Adrenal gland (tissue), 9 donors: ENCODE measurements at regions not wholly inside any gene's neighbourhood (a gene's known extent, or its start where the extent isn't known, plus 50 kb on each side); places are given as distances from the start of the nearest gene placed in this dataset.

Experiments used
- DNase-seq, 7 donors: peaks; one replicate each; pipeline ENCODE4 v3.0.0-alpha.2; 2019 to 2020
- H3K27ac ChIP-seq, 5 donors: fragments of 200-600 bp; sonication (generic) in 4 of 5; 1 replicate in 3 of 5; 2 replicates in 2 of 5; pipeline versions ENCODE4 v1.5.1 to v1.8.0; 2016 to 2020; ENCODE audit warnings: mild to moderate bottlenecking in 1 of 5
- H3K27me3 ChIP-seq: fragments of 200-600 bp; 2 replicates; pipeline ENCODE4 v1.8.0; 2021
- H3K36me3 ChIP-seq, 2 donors: fragments of 200-600 bp; replicated peaks in 1 of 2; 1 replicate in 1 of 2; 2 replicates in 1 of 2; pipeline versions ENCODE4 v1.5.1 to v1.8.0; 2018 to 2022
- H3K4me1 ChIP-seq, 2 donors: fragments of 200-600 bp; replicated peaks in 1 of 2; 1 replicate in 1 of 2; 2 replicates in 1 of 2; pipeline versions ENCODE4 v1.5.1 to v1.8.0; 2018 to 2021
- H3K4me3 ChIP-seq, 4 donors: fragments of 200-600 bp; sonication (generic) in 3 of 4; one replicate each; pipeline ENCODE4 v1.5.1; 2016 to 2018
- H3K9me3 ChIP-seq, 3 donors: fragments of 200-600 bp; sonication (generic) in 1 of 3; replicated peaks in 1 of 3; 1 replicate in 2 of 3; 2 replicates in 1 of 3; pipeline versions ENCODE4 v1.5.1 to v1.8.0; 2016 to 2021
- CTCF ChIP-seq, 6 experiments: fragments of 450-650 bp in 4 of 6; fragments of 200-600 bp in 2 of 6; sonication (generic) in 1 of 6; IDR thresholded peaks; 1 replicate in 5 of 6; 2 replicates in 1 of 6; pipeline versions ENCODE4 v1.5.1 to v1.8.0; 2016 to 2021; ENCODE audit warnings: antibody characterized with exemption in 6 of 6, mild to moderate bottlenecking in 2 of 6, moderate library complexity in 1 of 6
- POLR2A ChIP-seq, 2 donors: fragments of 450-650 bp; IDR thresholded peaks; one replicate each; pipeline ENCODE4 v1.6.1; 2017; ENCODE audit warnings: antibody characterized with exemption in 2 of 2, mild to moderate bottlenecking in 2 of 2, moderate library complexity in 1 of 2
- WGBS, 4 donors: extraction: QIAGEN DNeasy Blood & Tissue Kit in 2 of 4; methylation state at CpG; one replicate each; pipeline versions ENCODE4 v1.1.5 to v1.1.7; 2013 to 2017; 5-methylcytosine and 5-hydroxymethylcytosine counted together
- intact Hi-C, 2 donors: fragments of 100-400 bp; cut with DNase I; formaldehyde crosslinking; loops; one replicate each; pipeline versions ENCODE4 v1.14.1 to v1.15.0; 2022 to 2023
- donor health status: healthy with polysubstance abuse.
- donor health status: Bipolar disorder and iron deficiency.
- donor health status: DM: yes; HTN: yes; CAD: no.
- donor health status: DM: no; HTN: no; CAD: no.
- donor health status: DM: no; HTN: no; CAD: no.

- Histone ChIP-seq H3K36me3 (no peaks in the 10 kb centered on the region), H3K4me3 (no peak overlapping the region), H3K27me3 (no peaks in the 10 kb centered on the region), H3K4me1 (no peaks in the 10 kb centered on the region), H3K27ac (no peak overlapping the region), H3K9me3 (no peaks in the 10 kb centered on the region)
- DNase-seq, result peak in 1 of 7 donors; percentile 4
- 74 to 80% (median 78%) methylated on average over 16 of the region's 16 CpGs for WGBS, 4 donors
- no peak for TF ChIP-seq CTCF (IDR thresholded peaks at IDR 0.05)
- no peak for TF ChIP-seq POLR2A (IDR thresholded peaks at IDR 0.05)
- intact Hi-C loops, result no loop called here
Measured at GRCh38 chr7:59079-60016, 133.0 kb upstream of the FAM20C start.

GRCh38 chr7:60017-60675, 132.2 kb upstream of the FAM20C start:
- 86 to 89% (median 87%) methylated on average over 13 to 16 of the region's 16 CpGs for WGBS, 4 donors
- Histone ChIP-seq H3K27me3 (no peaks in the 10 kb centered on the region), H3K36me3 (no peaks in the 10 kb centered on the region), H3K9me3 (no peaks in the 10 kb centered on the region), H3K4me1 (peaks cover 7% of the 10 kb centered on the region in 2 donors), H3K27ac (no peak overlapping the region), H3K4me3 (no peak overlapping the region)
- TF ChIP-seq CTCF (IDR thresholded peaks at IDR 0.05), result no peak
- no peak for TF ChIP-seq POLR2A (IDR thresholded peaks at IDR 0.05)
- intact Hi-C loops, result no loop called here
- DNase-seq, result peak in 1 of 7 donors; percentile 10

GRCh38 chr7:60706-61105, 131.7 kb upstream of the FAM20C start:
- Histone ChIP-seq H3K27me3 (no peaks in the 10 kb centered on the region), H3K27ac (no peak overlapping the region), H3K36me3 (no peaks in the 10 kb centered on the region), H3K4me1 (peaks cover 7 to 8% of the 10 kb centered on the region in 2 donors), H3K9me3 (no peaks in the 10 kb centered on the region), H3K4me3 (no peak overlapping the region)
- TF ChIP-seq CTCF (IDR thresholded peaks at IDR 0.05) (no peak), POLR2A (IDR thresholded peaks at IDR 0.05) (no peak)
- WGBS, 4 donors, result 89 to 93% (median 89%) methylated on average over 9 of the region's 9 CpGs
- intact Hi-C loops, result no loop called here
- DNase-seq, result peak in 1 of 7 donors; percentile 5

GRCh38 chr7:61111-61510, 131.3 kb upstream of the FAM20C start:
- H3K4me1 ChIP-seq, result peaks cover 7 to 8% of the 10 kb centered on the region in 2 donors
- no peaks in the 10 kb centered on the region for H3K36me3 ChIP-seq
- H3K4me3 ChIP-seq, result no peak overlapping the region
- TF ChIP-seq POLR2A (IDR thresholded peaks at IDR 0.05) (no peak), CTCF (IDR thresholded peaks at IDR 0.05) (no peak)
- H3K27me3 ChIP-seq, result no peaks in the 10 kb centered on the region
- DNase-seq, result peak in 1 of 7 donors; percentile 10
- H3K27ac ChIP-seq, result no peak overlapping the region
- 69 to 82% (median 78%) methylated on average over 5 to 9 of the region's 9 CpGs for WGBS, 4 donors
- H3K9me3 ChIP-seq, result no peaks in the 10 kb centered on the region
- intact Hi-C loops, result no loop called here
